NCI-H128 (cell line): ENCODE measurements at regions not wholly inside any gene's neighbourhood (a gene's known extent, or its start where the extent isn't known, plus 50 kb on each side); places are given as distances from the start of the nearest gene placed in this dataset.
"Not testable (repeated sequence)": the region's sequence is repeated elsewhere in the genome, so short reads cannot be mapped to it uniquely, and the experiment has no call there.

ENCODE experiments used
- DNase-seq: peaks from one replicate; lab custom pipeline; 2025; ENCODE audit not compliant: unreplicated experiment; lab: John Stamatoyannopoulos, UW

- DNase-seq: no peak
These were observed 85.3 kb upstream of the AKAP12 start for GRCh38 chr6:151154418-151154817.

- no peak for DNase-seq
These were observed 84.7 kb upstream of the AKAP12 start for GRCh38 chr6:151155095-151155494.

- peak; percentile 28 for DNase-seq
These were observed 78.6 kb upstream of the AKAP12 start for GRCh38 chr6:151160929-151161757.

- DNase-seq: no peak
These were observed 75.4 kb upstream of the AKAP12 start for GRCh38 chr6:151164383-151164782.

GRCh38 chr6:151166180-151166579, 73.6 kb upstream of the AKAP12 start:
- no peak for DNase-seq

GRCh38 chr6:151167034-151167433, 72.7 kb upstream of the AKAP12 start:
- no peak for DNase-seq

GRCh38 chr6:151170622-151171246, 69.0 kb upstream of the AKAP12 start:
- no peak for DNase-seq

- DNase-seq: no peak
These were observed 67.0 kb upstream of the AKAP12 start for GRCh38 chr6:151172751-151173150.

- DNase-seq: no peak
These were observed 63.9 kb upstream of the AKAP12 start for GRCh38 chr6:151175662-151176445.

GRCh38 chr6:151176911-151177770, 62.6 kb upstream of the AKAP12 start:
- no peak for DNase-seq

GRCh38 chr6:151178373-151178772, 61.4 kb upstream of the AKAP12 start:
- no peak for DNase-seq

GRCh38 chr6:151179321-151179720, 60.4 kb upstream of the AKAP12 start:
- DNase-seq: no peak

GRCh38 chr6:151180330-151181048, 59.3 kb upstream of the AKAP12 start:
- DNase-seq: no peak

- no peak for DNase-seq
These were observed 57.9 kb upstream of the AKAP12 start for GRCh38 chr6:151181706-151182363.

- not testable (repeated sequence) for DNase-seq
These were observed 56.8 kb upstream of the AKAP12 start for GRCh38 chr6:151182958-151183357.

- DNase-seq: no peak
These were observed 54.6 kb upstream of the AKAP12 start for GRCh38 chr6:151185148-151185547.

GRCh38 chr6:151186306-151186705, 53.5 kb upstream of the AKAP12 start:
- DNase-seq: no peak

GRCh38 chr6:151186804-151187330, 52.9 kb upstream of the AKAP12 start:
- DNase-seq: no peak
